SU-DHL-6 (cell line): ENCODE measurements at regions not wholly inside any gene's neighbourhood (a gene's known extent, or its start where the extent isn't known, plus 50 kb on each side); places are given as distances from the start of the nearest gene placed in this dataset.
"Not testable (repeated sequence)": the region's sequence is repeated elsewhere in the genome, so short reads cannot be mapped to it uniquely, and the experiment has no call there.

Experiments
- H2AFZ ChIP-seq: fragments of 200-600 bp; sonication (generic); 2 replicates; pipeline ENCODE4 v1.6.1; 2014; ENCODE audit warnings: low read depth, mild to moderate bottlenecking, moderate library complexity, mixed read lengths, antibody characterized with exemption, low read length; ENCODE audit not compliant: severe bottlenecking
- H3F3A ChIP-seq: fragments of 200-600 bp; shearing (Covaris generic); 2 replicates; pipeline ENCODE4 v1.6.0; 2016; ENCODE audit warnings: antibody characterized with exemption, mild to moderate bottlenecking; ENCODE audit not compliant: insufficient read depth
- H3K27ac ChIP-seq: fragments of 200-600 bp; sonication (generic); 2 replicates; pipeline ENCODE4 v1.5.1; 2016; ENCODE audit warnings: low read depth, mild to moderate bottlenecking, low read length, moderate library complexity, mixed read lengths
- H3K27me3 ChIP-seq: fragments of 200-600 bp; sonication (generic), shearing (Covaris generic); 2 replicates; pipeline ENCODE4 v1.6.0; 2014; ENCODE audit warnings: mild to moderate bottlenecking, low read length
- H3K36me3 ChIP-seq: fragments of 200-600 bp; sonication (generic); 2 replicates; pipeline ENCODE4 v1.6.1; 2014; ENCODE audit warnings: mild to moderate bottlenecking, low read length, mixed read lengths
- H3K4me2 ChIP-seq: fragments of 300-600, 200-600 bp; shearing (Covaris generic), sonication (generic); 2 replicates; pipeline ENCODE4 v1.6.0; 2014; ENCODE audit warnings: low read length, low read depth, mild to moderate bottlenecking; ENCODE audit not compliant: poor library complexity, severe bottlenecking
- H3K4me3 ChIP-seq: fragments of 200-600 bp; sonication (generic); 2 replicates; pipeline ENCODE4 v1.5.1; 2014; ENCODE audit warnings: antibody characterized with exemption, low read length, mild to moderate bottlenecking, mixed read lengths; ENCODE audit not compliant: insufficient read depth, poor library complexity, severe bottlenecking
- H3K79me2 ChIP-seq: fragments of 200-600 bp; sonication (generic); 2 replicates; pipeline ENCODE4 v1.6.1; 2014; ENCODE audit warnings: mild to moderate bottlenecking, low read length, moderate library complexity; ENCODE audit not compliant: insufficient read depth
- H3K9ac ChIP-seq: fragments of 200-600 bp; sonication (generic); 2 replicates; pipeline ENCODE4 v1.7.0; 2014; ENCODE audit warnings: mild to moderate bottlenecking, low read length
- H3K9me2 ChIP-seq: fragments of 200-600 bp; sonication (generic); replicated peaks from 2 replicates; pipeline ENCODE4 v1.6.1; 2014; ENCODE audit warnings: low read length; ENCODE audit not compliant: insufficient read depth
- H3K9me3 ChIP-seq: fragments of 200-600 bp; sonication (generic); 2 replicates; pipeline ENCODE4 v1.6.1; 2014; ENCODE audit warnings: low read length, mixed read lengths; ENCODE audit not compliant: insufficient read depth
- H4K20me1 ChIP-seq: fragments of 200-600 bp; sonication (generic); 2 replicates; pipeline ENCODE4 v1.6.1; 2014; ENCODE audit warnings: low read depth, mild to moderate bottlenecking, antibody characterized with exemption, low read length, moderate library complexity, mixed read lengths
- EZH2phosphoT487 ChIP-seq: fragments of 200-600 bp; sonication (generic), shearing (Covaris generic); conservative IDR thresholded peaks from 2 replicates; pipeline ENCODE4 v1.6.1; 2018; ENCODE audit warnings: mild to moderate bottlenecking, antibody characterized with exemption, low read length, moderate library complexity, mixed read lengths
- TF ChIP-seq, protein P1 (sequence below): fragments of 200-600 bp; sonication (generic); IDR thresholded peaks from one replicate; pipeline ENCODE4 v1.5.1; 2017; ENCODE audit warnings: antibody characterized with exemption, mild to moderate bottlenecking, low read length, moderate library complexity; ENCODE audit not compliant: insufficient read depth, poor library complexity, severe bottlenecking

DNA sequence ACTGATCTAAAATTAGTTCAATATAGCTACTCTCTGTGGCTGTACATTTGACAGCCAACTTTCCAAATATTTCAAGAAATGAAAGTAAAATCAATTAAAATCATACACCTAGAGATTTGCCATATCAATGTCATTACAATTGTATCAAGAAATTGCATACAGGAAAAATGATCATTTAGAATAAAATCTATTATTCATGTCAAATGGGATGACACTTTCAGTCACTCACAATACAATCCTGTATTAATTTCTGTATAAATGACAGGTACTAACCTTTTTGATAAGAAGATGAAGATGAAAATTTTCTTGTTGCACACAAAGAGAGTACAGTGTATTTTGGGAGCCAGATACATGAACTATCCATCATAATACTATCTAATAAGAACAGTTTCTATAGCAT lies 1588.9 kb upstream of the PRMT6 start:
- no peaks in the 10 kb centered on the region for H4K20me1 ChIP-seq
- H3K4me3 ChIP-seq, result no peak overlapping the region
- no peak overlapping the region for H2AFZ ChIP-seq
- no peak overlapping the region for H3K9ac ChIP-seq
- no peaks in the 10 kb centered on the region for H3K79me2 ChIP-seq
- no peak overlapping the region for H3K27ac ChIP-seq
- no peaks in the 10 kb centered on the region for H3K9me2 ChIP-seq
- no peaks in the 10 kb centered on the region for H3K36me3 ChIP-seq
- no peak for TF ChIP-seq EZH2phosphoT487
- TF ChIP-seq, protein P1, sequence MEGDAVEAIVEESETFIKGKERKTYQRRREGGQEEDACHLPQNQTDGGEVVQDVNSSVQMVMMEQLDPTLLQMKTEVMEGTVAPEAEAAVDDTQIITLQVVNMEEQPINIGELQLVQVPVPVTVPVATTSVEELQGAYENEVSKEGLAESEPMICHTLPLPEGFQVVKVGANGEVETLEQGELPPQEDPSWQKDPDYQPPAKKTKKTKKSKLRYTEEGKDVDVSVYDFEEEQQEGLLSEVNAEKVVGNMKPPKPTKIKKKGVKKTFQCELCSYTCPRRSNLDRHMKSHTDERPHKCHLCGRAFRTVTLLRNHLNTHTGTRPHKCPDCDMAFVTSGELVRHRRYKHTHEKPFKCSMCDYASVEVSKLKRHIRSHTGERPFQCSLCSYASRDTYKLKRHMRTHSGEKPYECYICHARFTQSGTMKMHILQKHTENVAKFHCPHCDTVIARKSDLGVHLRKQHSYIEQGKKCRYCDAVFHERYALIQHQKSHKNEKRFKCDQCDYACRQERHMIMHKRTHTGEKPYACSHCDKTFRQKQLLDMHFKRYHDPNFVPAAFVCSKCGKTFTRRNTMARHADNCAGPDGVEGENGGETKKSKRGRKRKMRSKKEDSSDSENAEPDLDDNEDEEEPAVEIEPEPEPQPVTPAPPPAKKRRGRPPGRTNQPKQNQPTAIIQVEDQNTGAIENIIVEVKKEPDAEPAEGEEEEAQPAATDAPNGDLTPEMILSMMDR, result no peak
- no peaks in the 10 kb centered on the region for H3F3A ChIP-seq
- no peaks in the 10 kb centered on the region for H3K9me3 ChIP-seq
- H3K27me3 ChIP-seq, result no peaks in the 10 kb centered on the region
- H3K4me2 ChIP-seq, result no peak overlapping the region

DNA sequence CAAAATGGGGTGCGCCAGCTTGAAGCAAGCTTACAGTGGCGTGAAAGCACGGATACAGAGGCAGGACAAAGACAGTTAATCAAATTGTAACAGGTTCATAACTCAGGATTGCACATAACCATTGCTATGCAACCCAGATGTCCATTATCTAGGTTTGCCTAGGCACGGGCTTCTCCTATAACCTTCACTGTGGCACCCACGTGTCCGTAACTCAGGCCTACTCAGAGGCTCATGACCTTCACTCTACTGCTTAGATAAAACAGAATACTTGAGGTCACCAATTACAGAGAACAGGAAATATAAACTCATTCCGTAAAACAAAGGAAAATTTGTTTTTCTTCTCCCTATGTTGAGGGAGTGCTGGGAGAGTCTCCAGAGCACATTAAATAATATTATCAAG lies 1585.9 kb upstream of the PRMT6 start:
- not testable (repeated sequence) for H3K79me2 ChIP-seq, H3K36me3 ChIP-seq, H3K9me3 ChIP-seq, H3K9ac ChIP-seq, H3K27ac ChIP-seq, H3F3A ChIP-seq, H3K9me2 ChIP-seq, H2AFZ ChIP-seq, H3K27me3 ChIP-seq, H3K4me3 ChIP-seq, H4K20me1 ChIP-seq, H3K4me2 ChIP-seq

DNA sequence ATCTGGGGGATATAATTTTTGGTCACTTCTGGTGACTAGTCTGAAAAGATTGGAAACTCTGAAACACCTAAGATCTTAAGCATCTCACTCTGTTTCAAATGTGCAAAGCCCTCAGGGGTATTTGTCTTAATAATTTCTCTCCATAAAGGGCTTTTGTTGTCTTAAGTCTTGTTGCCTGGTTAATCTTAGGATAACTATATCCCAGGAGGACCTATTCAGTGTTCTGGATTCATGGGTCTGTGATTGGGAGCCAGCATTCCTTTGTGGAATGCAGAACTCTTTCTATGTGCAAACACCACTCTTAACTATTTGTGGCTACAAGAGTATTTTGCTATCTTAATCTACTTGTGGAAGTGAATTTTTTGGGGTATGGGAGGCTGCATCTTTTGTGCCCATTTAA lies 1573.0 kb upstream of the PRMT6 start:
- no peaks in the 10 kb centered on the region for H4K20me1 ChIP-seq
- TF ChIP-seq, protein P1, result no peak
- no peak for TF ChIP-seq EZH2phosphoT487
- H3K4me2 ChIP-seq, result no peak overlapping the region
- H3K27ac ChIP-seq, result no peak overlapping the region
- no peaks in the 10 kb centered on the region for H3F3A ChIP-seq
- H3K9ac ChIP-seq, result no peak overlapping the region
- no peaks in the 10 kb centered on the region for H3K79me2 ChIP-seq
- 0 out of 2 replicates have a peak, but pooled peaks cover 4% of the 10 kb centered on the region for H3K9me3 ChIP-seq
- no peak overlapping the region for H3K4me3 ChIP-seq
- no peaks in the 10 kb centered on the region for H3K9me2 ChIP-seq
- no peaks in the 10 kb centered on the region for H3K27me3 ChIP-seq
- no peaks in the 10 kb centered on the region for H3K36me3 ChIP-seq
- peak overlapping the region; percentile 36 for H2AFZ ChIP-seq

DNA sequence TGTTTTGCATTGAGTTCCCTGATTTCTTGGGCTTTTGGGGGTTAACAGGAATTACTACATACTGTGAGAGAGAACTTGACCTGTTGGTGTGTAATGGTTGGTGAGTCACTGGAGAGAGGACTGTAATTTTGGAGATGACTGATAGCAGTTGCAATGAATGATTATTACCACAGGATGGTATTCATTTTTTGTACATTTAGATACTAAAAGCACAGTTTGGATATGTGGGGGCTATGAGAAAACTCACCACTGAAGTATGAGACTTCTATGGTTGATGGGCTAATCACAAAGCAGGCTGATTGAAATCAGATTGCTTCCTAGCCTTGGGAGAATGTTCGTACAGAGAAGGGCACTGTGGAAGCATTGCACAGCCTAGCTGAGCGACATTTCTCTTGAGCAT lies 1571.3 kb upstream of the PRMT6 start:
- TF ChIP-seq, protein P1, result no peak
- no peak for TF ChIP-seq EZH2phosphoT487
- Histone ChIP-seq H3F3A (no peaks in the 10 kb centered on the region), H3K4me2 (no peak overlapping the region), H3K4me3 (no peak overlapping the region), H3K9me2 (no peaks in the 10 kb centered on the region), H3K9ac (no peak overlapping the region), H3K27me3 (no peaks in the 10 kb centered on the region), H2AFZ (peak overlapping the region; percentile 10), H3K27ac (no peak overlapping the region), H4K20me1 (no peaks in the 10 kb centered on the region), H3K36me3 (no peaks in the 10 kb centered on the region; the same call in 1 of the 2 replicates), H3K79me2 (no peaks in the 10 kb centered on the region), H3K9me3 (0 out of 2 replicates have a peak, but pooled peaks cover 4% of the 10 kb centered on the region)
